OCI-LY3 (cell line): ENCODE measurements at regions not wholly inside any gene's neighbourhood (a gene's known extent, or its start where the extent isn't known, plus 50 kb on each side); places are given as distances from the start of the nearest gene placed in this dataset.
A peak's percentile ranks its signal among the peaks of the same experiment; 100 is the strongest.

Experiments
- H2AFZ ChIP-seq: fragments of 200-600, 300-600 bp; shearing (Covaris generic); 2 replicates; pipeline ENCODE4 v1.6.0; 2014; ENCODE audit warnings: antibody characterized with exemption, low read depth, low read length
- H3K27ac ChIP-seq: fragments of 200-600, 300-600 bp; sonication (generic); 2 replicates; pipeline ENCODE4 v1.5.1; 2014; ENCODE audit warnings: mild to moderate bottlenecking, low read length, moderate library complexity, mixed read lengths
- H3K27me3 ChIP-seq: fragments of 200-600, 300-600 bp; sonication (generic); 2 replicates; pipeline ENCODE4 v1.6.1; 2014; ENCODE audit warnings: low read depth, low read length, mixed read lengths
- H3K36me3 ChIP-seq: fragments of 200-600, 300-600 bp; sonication (generic); replicated peaks from 2 replicates; pipeline ENCODE3; 2014; ENCODE audit warnings: low read depth, low read length, mixed read lengths
- H3K4me1 ChIP-seq: fragments of 300-600, 200-600 bp; sonication (generic); 2 replicates; pipeline ENCODE4 v1.6.1; 2014; ENCODE audit warnings: low read length, mixed read lengths
- H3K4me2 ChIP-seq: fragments of 200-600, 300-600 bp; sonication (generic); 2 replicates; pipeline ENCODE4 v1.6.1; 2014; ENCODE audit warnings: low read length, mixed read lengths
- H3K4me3 ChIP-seq: fragments of 300-600, 200-600 bp; sonication (generic); 2 replicates; pipeline ENCODE4 v1.5.1; 2014; ENCODE audit warnings: antibody characterized with exemption, mild to moderate bottlenecking, low read length, moderate library complexity
- H3K79me2 ChIP-seq: fragments of 300-600, 200-600 bp; shearing (Covaris generic); 2 replicates; pipeline ENCODE4 v1.6.1; 2014; ENCODE audit warnings: mild to moderate bottlenecking, low read length, mixed read lengths
- H3K9ac ChIP-seq: fragments of 300-600, 200-600 bp; shearing (Covaris generic); 2 replicates; pipeline ENCODE4 v1.6.0; 2014; ENCODE audit warnings: mild to moderate bottlenecking, low read length, moderate library complexity
- H3K9me3 ChIP-seq: fragments of 200-600, 300-600 bp; shearing (Covaris generic); 2 replicates; pipeline ENCODE4 v1.6.1; 2014; ENCODE audit warnings: low read length, mixed read lengths; ENCODE audit not compliant: insufficient read depth
- H4K20me1 ChIP-seq: fragments of 200-600, 300-600 bp; sonication (generic); 2 replicates; pipeline ENCODE4 v1.6.1; 2016; ENCODE audit warnings: low read length, mixed read lengths; ENCODE audit not compliant: insufficient read depth
- EZH2phosphoT487 ChIP-seq: fragments of 200-600 bp; shearing (Covaris generic); IDR thresholded peaks from 2 replicates; pipeline ENCODE4 v1.6.1; 2018; ENCODE audit warnings: antibody characterized with exemption, mixed run types, low read depth
- TF ChIP-seq, protein P1 (sequence below): fragments of 200-600, 300-600 bp; sonication (generic); IDR thresholded peaks from 2 replicates; pipeline ENCODE4 v1.5.1; 2014; ENCODE audit warnings: antibody characterized with exemption, low read length, low read depth

DNA sequence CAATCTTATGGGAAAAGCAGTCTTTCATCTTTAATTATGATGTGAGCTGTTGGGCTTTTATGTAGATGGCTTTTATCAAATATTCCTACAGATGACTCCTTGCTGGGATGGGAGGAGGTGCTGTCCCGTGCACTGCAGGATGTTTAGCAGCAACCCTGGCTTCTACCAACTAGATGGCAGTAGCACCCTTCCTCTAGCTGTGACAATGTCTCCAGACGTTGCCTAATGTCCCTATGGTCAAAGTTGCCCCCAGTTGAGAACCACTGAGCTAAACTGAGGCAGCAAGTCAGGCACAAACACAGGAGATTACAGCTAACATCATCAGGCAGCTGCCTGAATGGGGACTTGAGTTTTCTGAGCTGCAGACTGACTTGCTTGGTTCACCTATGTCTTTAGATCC, 401.9 kb upstream of the PDE4D start:
- Histone ChIP-seq H3K4me3 (no peak overlapping the region), H4K20me1 (no peaks in the 10 kb centered on the region), H3K27me3 (no peaks in the 10 kb centered on the region; the same call in 1 of the 2 replicates), H3K4me1 (no peaks in the 10 kb centered on the region), H3K9me3 (no peaks in the 10 kb centered on the region), H3K9ac (no peak overlapping the region), H3K79me2 (no peaks in the 10 kb centered on the region), H3K27ac (no peak overlapping the region), H2AFZ (no peak overlapping the region), H3K4me2 (no peak overlapping the region), H3K36me3 (no peaks in the 10 kb centered on the region)
- TF ChIP-seq, protein P1, sequence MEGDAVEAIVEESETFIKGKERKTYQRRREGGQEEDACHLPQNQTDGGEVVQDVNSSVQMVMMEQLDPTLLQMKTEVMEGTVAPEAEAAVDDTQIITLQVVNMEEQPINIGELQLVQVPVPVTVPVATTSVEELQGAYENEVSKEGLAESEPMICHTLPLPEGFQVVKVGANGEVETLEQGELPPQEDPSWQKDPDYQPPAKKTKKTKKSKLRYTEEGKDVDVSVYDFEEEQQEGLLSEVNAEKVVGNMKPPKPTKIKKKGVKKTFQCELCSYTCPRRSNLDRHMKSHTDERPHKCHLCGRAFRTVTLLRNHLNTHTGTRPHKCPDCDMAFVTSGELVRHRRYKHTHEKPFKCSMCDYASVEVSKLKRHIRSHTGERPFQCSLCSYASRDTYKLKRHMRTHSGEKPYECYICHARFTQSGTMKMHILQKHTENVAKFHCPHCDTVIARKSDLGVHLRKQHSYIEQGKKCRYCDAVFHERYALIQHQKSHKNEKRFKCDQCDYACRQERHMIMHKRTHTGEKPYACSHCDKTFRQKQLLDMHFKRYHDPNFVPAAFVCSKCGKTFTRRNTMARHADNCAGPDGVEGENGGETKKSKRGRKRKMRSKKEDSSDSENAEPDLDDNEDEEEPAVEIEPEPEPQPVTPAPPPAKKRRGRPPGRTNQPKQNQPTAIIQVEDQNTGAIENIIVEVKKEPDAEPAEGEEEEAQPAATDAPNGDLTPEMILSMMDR: peak; percentile 81
- no peak for TF ChIP-seq EZH2phosphoT487

DNA sequence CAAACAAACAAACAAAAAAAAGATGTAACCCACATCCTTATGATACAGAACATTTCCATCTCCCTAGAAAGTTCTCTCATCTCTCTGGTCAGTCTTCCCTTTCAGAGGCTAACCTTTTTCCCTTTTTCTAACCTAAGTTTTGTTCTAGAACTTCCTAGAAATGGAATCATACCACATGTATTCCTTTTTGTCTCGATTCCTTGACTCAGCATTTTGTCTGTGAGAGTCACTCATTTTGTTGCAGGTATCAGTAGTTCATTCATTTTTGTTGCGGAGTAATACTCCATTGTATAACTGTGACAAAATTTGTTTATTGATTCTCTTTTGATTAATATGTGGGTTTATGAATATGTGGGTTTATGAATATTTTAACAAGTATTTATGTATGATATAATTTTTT, 400.0 kb upstream of the PDE4D start:
- H3K9me3 ChIP-seq: no peaks in the 10 kb centered on the region
- H3K4me1 ChIP-seq: no peaks in the 10 kb centered on the region
- H3K4me2 ChIP-seq: no peak overlapping the region
- H3K27ac ChIP-seq: no peak overlapping the region
- H3K79me2 ChIP-seq: no peaks in the 10 kb centered on the region
- H2AFZ ChIP-seq: no peak overlapping the region
- no peaks in the 10 kb centered on the region for H4K20me1 ChIP-seq
- H3K27me3 ChIP-seq: peaks cover 15% of the 10 kb centered on the region
- no peak overlapping the region for H3K4me3 ChIP-seq
- H3K36me3 ChIP-seq: no peaks in the 10 kb centered on the region
- no peak overlapping the region for H3K9ac ChIP-seq
- TF ChIP-seq, protein P1: no peak
- no peak for TF ChIP-seq EZH2phosphoT487

DNA sequence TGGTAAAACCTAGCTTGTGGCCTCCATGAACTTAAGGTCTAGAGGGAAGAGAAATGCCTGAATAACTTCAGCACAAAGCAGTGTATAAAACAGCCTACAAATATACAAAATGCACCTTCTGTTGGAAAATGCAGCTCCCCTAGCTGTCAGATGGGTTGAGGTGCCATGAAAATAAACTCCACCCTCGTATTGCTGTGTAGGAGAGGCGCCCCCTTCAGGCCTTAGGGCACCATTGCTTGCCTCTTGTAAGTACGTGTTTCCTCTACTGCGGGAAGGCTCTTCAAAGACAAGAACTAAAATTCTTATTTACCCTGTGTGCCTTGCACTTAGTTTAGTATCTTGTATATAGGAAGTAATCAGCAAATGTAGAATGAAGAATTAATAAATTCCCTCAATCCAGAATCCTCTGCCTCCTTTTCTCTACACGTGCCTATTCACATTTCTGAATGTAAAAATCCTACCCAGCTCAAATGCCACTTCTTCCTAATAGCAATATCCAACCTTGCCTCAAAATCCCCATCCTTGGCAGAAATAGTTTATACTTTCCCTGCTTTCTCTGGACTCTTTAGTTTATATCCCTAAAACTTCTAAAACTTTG, 393.7 kb upstream of the PDE4D start:
- peaks cover 4% of the 10 kb centered on the region; the same call in 1 of the 2 replicates for H3K4me1 ChIP-seq
- H3K36me3 ChIP-seq: no peaks in the 10 kb centered on the region
- no peak overlapping the region for H3K4me3 ChIP-seq
- H3K4me2 ChIP-seq: 0 out of 2 replicates have a peak overlapping the region, but pooled peaks have one; percentile 25
- H2AFZ ChIP-seq: no peak overlapping the region
- H3K9me3 ChIP-seq: no peaks in the 10 kb centered on the region
- TF ChIP-seq, protein P1: peak; percentile 84
- no peak for TF ChIP-seq EZH2phosphoT487
- H3K27me3 ChIP-seq: peaks cover 27% of the 10 kb centered on the region
- no peaks in the 10 kb centered on the region for H3K79me2 ChIP-seq
- H4K20me1 ChIP-seq: no peaks in the 10 kb centered on the region
- H3K27ac ChIP-seq: no peak overlapping the region
- no peak overlapping the region for H3K9ac ChIP-seq

DNA sequence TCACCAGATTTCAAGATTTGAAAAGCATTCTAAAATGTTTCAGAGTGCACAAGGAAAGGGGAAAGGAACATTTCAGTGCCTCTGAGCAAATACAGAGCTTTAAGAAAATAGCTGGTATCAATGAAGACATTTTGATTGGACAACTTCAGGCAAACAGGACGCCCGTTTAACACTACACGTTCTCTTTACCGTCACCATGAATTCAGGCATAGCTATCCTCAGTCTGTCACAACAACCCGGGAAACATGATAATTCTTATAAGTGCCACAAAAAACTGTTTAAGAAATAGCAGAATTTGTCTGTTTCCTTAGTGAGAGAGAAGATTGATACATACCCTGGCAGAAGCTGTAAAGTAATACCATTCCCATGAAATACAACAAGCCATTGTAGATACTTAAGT, 392.4 kb upstream of the PDE4D start:
- H3K27ac ChIP-seq: no peak overlapping the region
- no peaks in the 10 kb centered on the region for H3K36me3 ChIP-seq
- H3K79me2 ChIP-seq: no peaks in the 10 kb centered on the region
- H3K27me3 ChIP-seq: peaks cover 27% of the 10 kb centered on the region
- no peak overlapping the region for H3K4me3 ChIP-seq
- no peaks in the 10 kb centered on the region for H4K20me1 ChIP-seq
- H3K9me3 ChIP-seq: no peaks in the 10 kb centered on the region
- H3K4me1 ChIP-seq: peaks cover 4% of the 10 kb centered on the region; the same call in 1 of the 2 replicates
- TF ChIP-seq, protein P1: no peak
- no peak for TF ChIP-seq EZH2phosphoT487
- no peak overlapping the region for H3K9ac ChIP-seq
- no peak overlapping the region for H2AFZ ChIP-seq
- H3K4me2 ChIP-seq: no peak overlapping the region
